ENCODE measurements at regions not wholly inside any gene's neighbourhood (a gene's known extent, or its start where the extent isn't known, plus 50 kb on each side); places are given as distances from the start of the nearest gene placed in this dataset.
"Not testable (repeated sequence)": the region's sequence is repeated elsewhere in the genome, so short reads cannot be mapped to it uniquely, and the experiment has no call there.

GRCh38 chr11:91373497-91373896 is 851.1 kb upstream of the FAT3 start:
- DNase-seq (ENCODE audit: low spot score) = no peak
- FAIRE-seq = peak; percentile 30

DNA sequence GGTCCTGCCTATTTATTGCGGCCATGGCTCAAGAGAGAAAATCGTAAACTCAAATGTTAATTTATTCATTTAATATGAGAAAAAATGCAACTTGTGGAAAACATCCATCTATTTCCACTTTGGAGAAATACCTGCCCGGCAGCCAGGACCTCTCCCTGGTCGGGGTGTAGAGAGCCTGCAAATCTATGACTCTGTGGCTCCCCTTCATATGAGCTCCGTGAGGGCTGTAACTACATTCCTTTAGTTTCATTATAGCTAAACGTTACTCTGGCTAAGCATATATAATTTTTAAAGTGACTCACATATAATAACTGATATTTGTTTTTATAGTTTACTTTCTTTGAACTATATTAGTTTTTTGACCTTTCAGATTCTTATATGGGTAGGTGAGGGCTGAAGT is 857.8 kb upstream of the FAT3 start:
- DNase-seq (ENCODE audit: low spot score) (no peak), FAIRE-seq (no peak)

DNA sequence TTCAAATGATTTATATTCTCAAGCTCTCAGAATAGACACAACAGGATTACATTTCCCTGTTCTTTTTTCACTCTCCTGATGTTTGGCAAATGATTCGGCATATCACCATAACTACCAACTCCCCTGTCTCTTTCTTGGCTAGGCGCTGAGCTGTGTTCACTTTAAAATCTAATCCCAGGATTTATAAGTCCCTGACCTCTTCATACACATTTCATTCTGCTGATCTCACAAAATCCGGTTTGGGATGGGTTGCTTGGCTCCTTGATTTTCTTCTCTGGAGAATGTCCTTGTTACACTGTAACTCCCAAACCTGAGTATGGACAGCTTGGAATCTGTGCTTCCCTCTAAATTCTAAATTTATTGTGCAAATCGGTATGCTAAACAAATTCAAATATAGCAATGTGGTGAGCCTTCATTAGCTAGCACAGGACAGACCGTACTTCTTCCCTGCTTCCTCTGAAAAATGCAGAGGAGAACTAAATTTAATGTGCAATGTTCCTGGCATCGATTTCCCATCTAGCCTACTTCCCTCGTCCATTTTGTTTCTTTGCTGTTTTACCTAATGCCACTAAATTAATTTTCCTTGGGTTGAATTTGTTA is 858.5 kb upstream of the FAT3 start:
- DNase-seq (ENCODE audit: low spot score) = no peak
- no peak for FAIRE-seq

- DNase-seq (ENCODE audit: low spot score) (no peak), FAIRE-seq (no peak)
Observed at GRCh38 chr11:91350931-91351330, 873.7 kb upstream of the FAT3 start.

GRCh38 chr11:91326751-91327150 is 897.9 kb upstream of the FAT3 start:
- DNase-seq (ENCODE audit: low spot score) = no peak
- FAIRE-seq = no peak

GRCh38 chr11:91326280-91326679 is 898.3 kb upstream of the FAT3 start:
- FAIRE-seq = no peak
- DNase-seq (ENCODE audit: low spot score) = no peak

- FAIRE-seq = no peak
Observed at GRCh38 chr11:91314521-91314920, 910.1 kb upstream of the FAT3 start.

DNA sequence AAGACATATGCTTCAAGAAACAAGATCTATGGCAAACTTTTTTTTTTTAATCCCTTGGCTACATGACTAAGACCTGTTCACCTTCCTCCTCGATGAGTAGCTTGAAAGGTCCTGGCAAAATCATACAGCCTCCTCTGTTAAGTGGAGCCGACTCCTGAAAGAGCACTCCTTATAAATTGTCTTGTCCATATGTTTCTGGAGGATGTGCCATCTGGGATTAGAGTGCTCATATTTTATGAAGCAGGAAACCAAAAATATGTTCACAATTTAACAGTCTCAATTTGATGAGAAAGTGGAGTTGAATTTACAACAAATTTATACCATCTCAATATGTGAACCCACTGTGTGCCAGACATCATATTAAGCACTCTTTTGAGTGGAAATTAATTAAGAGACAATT is 912.1 kb upstream of the FAT3 start:
- DNase-seq (ENCODE audit: low spot score) (no peak), FAIRE-seq (no peak)

More at GRCh38 chr11:91314521-91314920, 910.1 kb upstream of the FAT3 start:
- no peak for DNase-seq (ENCODE audit: low spot score)

GRCh38 chr11:91310085-91310484 is 914.5 kb upstream of the FAT3 start:
- no peak for FAIRE-seq
- DNase-seq (ENCODE audit: low spot score) = no peak

GRCh38 chr11:91308069-91308468 is 916.5 kb upstream of the FAT3 start:
- no peak for FAIRE-seq
- no peak for DNase-seq (ENCODE audit: low spot score)

- DNase-seq (ENCODE audit: low spot score) = no peak
- no peak for FAIRE-seq
Observed at GRCh38 chr11:91305402-91305801, 919.2 kb upstream of the FAT3 start.

GRCh38 chr11:91303749-91304148 is 920.9 kb upstream of the FAT3 start:
- no peak for DNase-seq (ENCODE audit: low spot score)
- no peak for FAIRE-seq

DNA sequence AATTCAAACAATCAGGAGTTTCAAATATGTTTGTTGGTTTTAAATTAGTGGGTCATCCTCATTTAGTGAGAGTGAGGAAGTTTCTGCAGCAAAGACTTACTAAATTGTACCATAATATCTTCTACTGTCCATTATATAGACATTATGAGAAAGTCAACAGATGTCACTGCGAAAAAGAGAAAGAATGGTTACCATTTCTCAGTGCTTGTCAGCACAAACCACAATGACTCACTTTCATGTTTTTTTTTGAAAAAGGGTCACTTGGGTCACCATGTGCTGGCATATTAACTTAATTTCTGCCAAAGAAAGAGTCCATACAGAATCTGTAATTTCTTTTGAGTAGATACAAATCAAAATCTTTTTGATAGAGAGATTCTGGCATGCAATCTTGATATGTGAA is 924.6 kb upstream of the FAT3 start:
- no peak for FAIRE-seq
- peak; percentile 16 for DNase-seq (ENCODE audit: low spot score)

DNA sequence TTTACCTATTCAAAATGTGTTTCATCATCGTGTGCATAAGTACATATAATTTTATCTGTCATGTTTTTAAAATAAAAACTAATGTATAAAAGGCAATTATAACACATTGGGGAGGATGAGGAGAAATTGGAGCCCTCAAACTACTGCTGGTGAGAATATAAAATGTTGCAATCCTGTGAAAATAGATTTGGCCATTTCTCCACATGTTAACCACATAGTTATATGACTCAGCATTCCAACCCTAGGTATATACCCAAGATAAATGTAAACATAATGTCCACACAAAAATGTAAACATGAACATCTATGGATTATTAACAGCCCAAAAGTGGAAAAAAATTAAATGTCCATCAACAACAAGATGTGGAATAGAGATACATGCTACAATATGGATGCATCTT is 928.0 kb upstream of the FAT3 start:
- DNase-seq (ENCODE audit: low spot score) (no peak), FAIRE-seq (no peak)

DNA sequence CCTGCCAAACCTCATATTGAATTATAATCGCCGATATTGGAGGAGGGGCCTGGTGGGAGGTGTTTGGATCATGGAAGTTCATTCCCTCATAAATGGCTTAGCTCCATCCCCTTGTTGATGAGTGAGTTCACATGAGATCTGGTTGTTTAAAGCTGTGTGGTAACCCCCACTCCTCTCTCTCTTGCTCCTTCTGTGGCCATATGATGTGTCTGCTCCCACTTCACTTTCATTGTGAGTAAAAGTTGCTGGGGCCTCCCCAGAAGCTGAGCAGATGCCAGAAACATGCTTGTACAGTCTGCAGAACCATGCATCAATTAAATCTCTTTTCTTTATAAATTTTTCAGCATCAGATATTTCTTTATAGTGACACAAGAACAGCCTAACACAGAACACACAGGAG is 929.0 kb upstream of the FAT3 start:
- FAIRE-seq = no peak
- DNase-seq (ENCODE audit: low spot score) = no peak

DNA sequence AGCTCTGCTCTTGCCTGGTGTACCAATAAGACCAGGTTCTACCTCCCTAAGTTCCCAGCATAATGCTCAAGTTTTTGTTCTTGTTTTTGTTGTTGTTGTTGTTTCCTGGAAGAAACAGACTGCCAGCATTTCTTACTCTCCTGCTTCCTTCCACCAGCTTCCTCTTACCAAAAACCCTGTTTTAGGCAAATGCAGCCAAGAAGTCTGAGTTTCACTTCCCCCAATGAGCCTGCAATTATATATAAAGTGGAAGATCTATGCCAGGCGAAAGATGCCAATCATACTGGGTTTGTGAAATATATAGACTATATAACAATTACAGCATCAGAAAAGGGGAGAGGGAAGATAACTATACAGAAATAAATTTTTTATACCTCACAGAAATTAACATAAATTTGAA is 931.5 kb upstream of the FAT3 start:
- DNase-seq (ENCODE audit: low spot score) (no peak), FAIRE-seq (no peak)

DNA sequence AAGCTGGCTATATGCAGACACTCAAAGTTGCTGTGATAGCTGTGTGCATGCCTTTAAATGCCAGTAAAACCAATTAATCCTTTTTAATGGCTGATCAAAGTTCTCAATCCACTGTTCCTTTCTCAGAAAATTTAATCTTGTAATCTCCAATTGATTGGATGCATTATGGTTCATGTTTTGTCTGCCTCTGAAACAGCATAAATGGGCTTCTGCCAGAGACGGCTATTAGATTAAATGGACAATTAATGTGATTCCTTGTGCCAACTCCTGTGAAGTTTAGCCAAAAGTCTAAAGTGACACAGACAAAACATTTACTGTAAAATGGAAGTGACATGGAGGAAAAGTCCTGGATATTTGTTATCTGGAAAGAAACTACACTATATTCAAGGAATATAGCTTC is 952.5 kb upstream of the FAT3 start:
- DNase-seq (ENCODE audit: low spot score) (no peak), FAIRE-seq (no peak)

- not testable (repeated sequence) for DNase-seq (ENCODE audit: low spot score); FAIRE-seq
Observed at GRCh38 chr11:91268512-91269295, 955.9 kb upstream of the FAT3 start.

DNA sequence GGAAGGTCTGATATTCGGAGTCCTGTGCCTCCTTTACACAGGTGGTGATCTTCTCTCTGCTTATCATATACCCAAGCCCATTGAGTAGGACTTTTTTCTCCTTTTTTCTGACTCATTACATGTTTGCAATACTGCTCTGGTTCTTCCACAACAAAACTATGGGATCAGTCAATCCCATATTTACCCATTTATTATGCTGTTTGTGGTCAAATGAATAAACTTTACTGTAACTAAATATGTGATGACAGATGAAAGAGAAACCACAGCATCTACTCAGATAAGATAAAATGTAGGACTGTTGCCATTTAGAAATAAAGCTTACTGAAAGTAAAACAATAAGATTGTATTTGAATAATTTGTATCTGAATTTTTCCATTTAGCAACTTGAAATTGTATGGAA is 958.7 kb upstream of the FAT3 start:
- no peak for FAIRE-seq

DNA sequence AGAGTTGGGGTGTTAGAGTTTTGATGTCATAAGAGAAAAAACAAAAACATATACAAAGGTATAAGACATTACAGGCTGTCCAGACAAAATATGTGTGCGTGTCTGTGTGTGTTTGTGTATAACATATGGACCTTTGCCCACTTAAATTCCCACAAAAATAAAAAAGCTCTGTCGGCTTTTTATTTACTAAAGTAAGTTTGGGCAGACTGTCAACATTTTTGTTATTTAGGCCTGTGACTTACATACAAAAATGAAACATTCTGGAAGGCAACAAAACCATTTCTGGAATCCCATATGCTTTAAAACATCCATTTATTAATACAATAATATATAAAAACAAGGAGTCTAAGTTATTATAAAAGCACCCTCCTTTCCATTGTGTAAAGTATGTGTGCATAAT is 960.1 kb upstream of the FAT3 start:
- FAIRE-seq (no peak), DNase-seq (ENCODE audit: low spot score) (no peak)

More for the DNA sequence above, 958.7 kb upstream of the FAT3 start:
- DNase-seq (ENCODE audit: low spot score) = no peak

- FAIRE-seq = no peak
Observed at GRCh38 chr11:91263496-91264365, 960.9 kb upstream of the FAT3 start.

GRCh38 chr11:91261513-91261912 is 963.1 kb upstream of the FAT3 start:
- no peak for FAIRE-seq
- DNase-seq (ENCODE audit: low spot score) = no peak

More at GRCh38 chr11:91263496-91264365, 960.9 kb upstream of the FAT3 start:
- DNase-seq (ENCODE audit: low spot score) = no peak

All from urothelium cell line (cell line).